Naive thymus-derived CD4-positive, alpha-beta T cell (primary cell): ENCODE measurements at regions not wholly inside any gene's neighbourhood (a gene's known extent, or its start where the extent isn't known, plus 50 kb on each side); places are given as distances from the start of the nearest gene placed in this dataset.
A peak's percentile ranks its signal among the peaks of the same experiment; 100 is the strongest.

Experiments used
- ATAC-seq: fragments of 150-1000 bp; cut with Tn5 transposase; 2 replicates; pipeline ENCODE4 v1.10.0; 2021; ENCODE audit warnings: mild to moderate bottlenecking, moderate library complexity
- CTCF ChIA-PET: fragments of 350-600 bp; sonication (Branson Sonifier 250); formaldehyde crosslinking; loops from one replicate; lab custom pipeline; 2021; ENCODE audit warnings: antibody characterized with exemption; lab: Charles Lee
- POLR2A ChIA-PET: fragments of 350-600 bp; sonication (Branson Sonifier 250); formaldehyde crosslinking; loops from one replicate; lab custom pipeline; 2021; ENCODE audit warnings: antibody characterized with exemption, inconsistent platforms; lab: Charles Lee
- DNase-seq, 9 donors: peaks; one replicate each; pipeline versions ENCODE4 v3.0.0 to v3.0.0-alpha.2; 2020 to 2022; ENCODE audit warnings: mixed read lengths in 1 of 9
- H3K27ac ChIP-seq: one replicate; pipeline ENCODE4 v1.7.0; 2013; ENCODE audit warnings: mild to moderate bottlenecking, low read depth, low read length, moderate library complexity
- H3K27me3 ChIP-seq, 2 donors: one replicate each; pipeline ENCODE4 v1.7.0; 2013; ENCODE audit warnings: low read length in 2 of 2, mild to moderate bottlenecking in 2 of 2, moderate library complexity in 2 of 2; ENCODE audit not compliant: control insufficient read depth in 2 of 2, insufficient read depth in 2 of 2
- H3K36me3 ChIP-seq, 3 experiments: 1 replicate in 2 of 3; 2 replicates in 1 of 3; pipeline ENCODE4 v1.7.0; 2013; ENCODE audit warnings: low read length in 3 of 3, mild to moderate bottlenecking in 3 of 3, moderate library complexity in 1 of 3; ENCODE audit not compliant: insufficient read depth in 3 of 3, control insufficient read depth in 2 of 3
- H3K4me1 ChIP-seq, 2 donors: one replicate each; pipeline ENCODE4 v1.7.0; 2013; ENCODE audit warnings: low read length in 2 of 2, mild to moderate bottlenecking in 2 of 2, moderate library complexity in 1 of 2; ENCODE audit not compliant: control insufficient read depth in 2 of 2, insufficient read depth in 2 of 2
- H3K4me3 ChIP-seq: 2 replicates; pipeline ENCODE4 v1.7.0; 2013; ENCODE audit warnings: mild to moderate bottlenecking, low read length
- H3K9me3 ChIP-seq, 3 experiments: 1 replicate in 2 of 3; 2 replicates in 1 of 3; pipeline ENCODE4 v1.7.0; 2013; ENCODE audit warnings: low read length in 3 of 3; ENCODE audit not compliant: control insufficient read depth in 2 of 3
- H3K27ac Mint-ChIP-seq, 9 donors: one replicate each; pipeline ENCODE4 v1.8.0; 2020 to 2022; ENCODE audit warnings: mixed read lengths in 9 of 9, mild to moderate bottlenecking in 8 of 9, moderate library complexity in 5 of 9, inconsistent platforms in 2 of 9
- H3K27me3 Mint-ChIP-seq, 5 donors: one replicate each; pipeline ENCODE4 v1.8.0; 2021 to 2022; ENCODE audit warnings: mixed read lengths in 5 of 5, mild to moderate bottlenecking in 1 of 5
- H3K36me3 Mint-ChIP-seq, 5 donors: one replicate each; pipeline ENCODE4 v1.8.0; 2020 to 2022; ENCODE audit warnings: mixed read lengths in 5 of 5, mild to moderate bottlenecking in 3 of 5, inconsistent platforms in 1 of 5
- H3K4me1 Mint-ChIP-seq, 7 donors: one replicate each; pipeline ENCODE4 v1.8.0; 2020 to 2022; ENCODE audit warnings: mixed read lengths in 7 of 7, mild to moderate bottlenecking in 3 of 7, inconsistent platforms in 1 of 7
- H3K4me3 Mint-ChIP-seq, 10 donors: one replicate each; pipeline ENCODE4 v1.8.0; 2020 to 2022; ENCODE audit warnings: mild to moderate bottlenecking in 10 of 10, mixed read lengths in 10 of 10, moderate library complexity in 6 of 10, inconsistent platforms in 2 of 10
- H3K9me3 Mint-ChIP-seq, 11 donors: one replicate each; pipeline ENCODE4 v1.8.0; 2020 to 2022; ENCODE audit warnings: mixed read lengths in 11 of 11, mild to moderate bottlenecking in 4 of 11, inconsistent platforms in 1 of 11, moderate library complexity in 1 of 11
- intact Hi-C, 2 donors: fragments of 100-400 bp; cut with micrococcal nuclease; formaldehyde crosslinking; loops; one replicate each; pipeline ENCODE4 v1.15.1; 2023

DNA sequence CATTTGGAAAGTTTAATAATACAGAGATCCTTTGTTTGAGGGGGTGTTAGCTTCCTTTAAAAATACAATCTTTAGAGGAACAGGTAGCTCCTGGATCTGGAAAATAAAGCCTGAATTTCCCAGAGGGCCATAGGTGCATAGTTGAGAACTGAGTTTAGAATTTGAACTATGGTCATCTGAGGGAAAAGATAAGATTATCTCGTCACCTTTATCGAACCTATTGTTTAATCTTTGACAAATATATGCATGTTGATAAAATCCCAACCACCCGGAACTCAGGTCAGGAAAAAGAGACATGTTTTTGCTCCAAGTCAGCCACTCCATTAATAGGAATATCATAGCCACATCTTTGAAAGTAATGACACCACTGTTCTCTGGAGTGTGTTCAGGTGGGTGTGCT is 91.7 kb upstream of the FAM169A start:
- intact Hi-C loops: no loop called here

DNA sequence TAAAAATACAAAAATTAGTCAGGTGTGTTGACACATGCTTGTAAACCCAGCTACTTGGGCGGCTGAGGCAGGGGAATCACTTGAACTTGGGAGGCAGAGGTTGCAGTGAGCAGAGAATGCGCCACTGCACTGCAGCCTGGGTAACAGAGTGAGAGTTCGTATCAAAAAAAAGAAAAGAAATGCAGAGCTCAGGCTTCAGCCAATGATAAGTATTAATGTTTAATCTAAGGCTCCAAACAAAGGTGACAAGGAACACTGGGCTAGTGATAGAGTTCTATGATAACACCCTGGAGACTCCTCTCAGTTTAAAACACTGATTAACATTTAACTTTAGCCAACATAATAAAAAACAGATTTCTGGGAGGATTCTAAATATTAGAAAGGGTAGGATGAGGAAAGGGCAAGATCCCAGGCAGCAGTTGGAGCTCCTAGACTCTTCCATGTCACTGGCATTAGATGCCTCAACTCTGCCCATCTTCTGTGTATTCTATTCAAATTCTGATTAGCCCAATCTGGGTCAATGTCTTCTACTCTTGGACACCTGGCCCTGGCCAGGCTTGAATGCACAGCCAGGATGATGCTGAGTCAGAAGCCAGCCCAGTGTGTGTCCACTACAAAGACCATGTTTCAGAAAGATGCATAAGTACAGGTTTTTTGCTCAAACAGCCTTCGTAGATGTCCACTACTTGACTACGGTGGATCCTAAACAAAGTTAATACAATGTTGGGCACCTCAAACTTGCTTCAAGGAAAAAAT is 91.0 kb upstream of the FAM169A start:
- Mint-ChIP-seq H3K9me3 (peaks cover 0 to 5% (median 0%) of the 10 kb centered on the region in 11 donors), H3K27me3 (peaks cover 0 to 9% (median 4%) of the 10 kb centered on the region in 5 donors), H3K4me1 (peaks cover 0 to 8% (median 0%) of the 10 kb centered on the region in 7 donors), H3K27ac (no peak overlapping the region), H3K4me3 (no peak overlapping the region), H3K36me3 (peaks cover 0 to 9% (median 3%) of the 10 kb centered on the region in 5 donors)
- ATAC-seq (no peak), DNase-seq (no peak)
- no peaks in the 10 kb centered on the region for H3K4me1 ChIP-seq
- CTCF ChIA-PET: interaction anchor here (0.5 to 1.0 kb wide), 3 partner anchors 11 to 651 kb away, joined by 3 to 5 read pairs (median 3); no protein-coding TSS in a partner anchor
- POLR2A ChIA-PET: interaction anchor here (1.3 kb wide), 1 partner anchor 17 kb away, joined by 4 read pairs; no protein-coding TSS in a partner anchor
- no peak overlapping the region for H3K4me3 ChIP-seq
- no peaks in the 10 kb centered on the region for H3K9me3 ChIP-seq
- intact Hi-C loops: no loop called here
- no peaks in the 10 kb centered on the region for H3K27me3 ChIP-seq
- H3K36me3 ChIP-seq: no peaks in the 10 kb centered on the region
- no peak overlapping the region for H3K27ac ChIP-seq

More for the DNA sequence above, 91.7 kb upstream of the FAM169A start:
- Mint-ChIP-seq H3K27ac (no peak overlapping the region), H3K4me1 (peaks cover 0 to 8% (median 0%) of the 10 kb centered on the region in 7 donors), H3K4me3 (no peak overlapping the region), H3K36me3 (peaks cover 0 to 9% (median 3%) of the 10 kb centered on the region in 5 donors), H3K9me3 (peaks cover 0 to 5% (median 0%) of the 10 kb centered on the region in 11 donors), H3K27me3 (peaks cover 0 to 10% (median 4%) of the 10 kb centered on the region in 5 donors)
- Histone ChIP-seq H3K4me3 (no peak overlapping the region), H3K27me3 (no peaks in the 10 kb centered on the region), H3K9me3 (no peaks in the 10 kb centered on the region), H3K4me1 (no peaks in the 10 kb centered on the region), H3K36me3 (no peaks in the 10 kb centered on the region), H3K27ac (no peak overlapping the region)
- ATAC-seq (no peak), DNase-seq (no peak)
- ChIA-PET CTCF (interaction anchor here (0.6 to 1.0 kb wide), 2 partner anchors 12 to 33 kb away, joined by 3 read pairs; no protein-coding TSS in a partner anchor), POLR2A (no interaction called here)

- no peaks in the 10 kb centered on the region for H3K36me3 ChIP-seq
- ChIA-PET CTCF (interaction anchor here (0.5 kb wide), 2 partner anchors 321 to 651 kb away, joined by 3 to 5 read pairs; no protein-coding TSS in a partner anchor), POLR2A (interaction anchor here (1.3 kb wide), 1 partner anchor 18 kb away, joined by 4 read pairs; no protein-coding TSS in a partner anchor)
- H3K9me3 ChIP-seq: no peaks in the 10 kb centered on the region
- Mint-ChIP-seq H3K4me3 (no peak overlapping the region), H3K4me1 (peaks cover 0 to 8% (median 0%) of the 10 kb centered on the region in 7 donors), H3K36me3 (peaks cover 0 to 9% (median 3%) of the 10 kb centered on the region in 5 donors), H3K27ac (peak overlapping the region in 1 of 9 donors; percentile 21), H3K9me3 (peaks cover 0 to 5% (median 0%) of the 10 kb centered on the region in 11 donors), H3K27me3 (peaks cover 0 to 10% (median 0%) of the 10 kb centered on the region in 5 donors)
- DNase-seq (no peak), ATAC-seq (no peak)
- intact Hi-C loops: no loop called here
- no peak overlapping the region for H3K4me3 ChIP-seq
- H3K27ac ChIP-seq: no peak overlapping the region
- no peaks in the 10 kb centered on the region for H3K27me3 ChIP-seq
- no peaks in the 10 kb centered on the region for H3K4me1 ChIP-seq
These were observed 90.1 kb upstream of the FAM169A start for GRCh38 chr5:74956278-74956677.

DNA sequence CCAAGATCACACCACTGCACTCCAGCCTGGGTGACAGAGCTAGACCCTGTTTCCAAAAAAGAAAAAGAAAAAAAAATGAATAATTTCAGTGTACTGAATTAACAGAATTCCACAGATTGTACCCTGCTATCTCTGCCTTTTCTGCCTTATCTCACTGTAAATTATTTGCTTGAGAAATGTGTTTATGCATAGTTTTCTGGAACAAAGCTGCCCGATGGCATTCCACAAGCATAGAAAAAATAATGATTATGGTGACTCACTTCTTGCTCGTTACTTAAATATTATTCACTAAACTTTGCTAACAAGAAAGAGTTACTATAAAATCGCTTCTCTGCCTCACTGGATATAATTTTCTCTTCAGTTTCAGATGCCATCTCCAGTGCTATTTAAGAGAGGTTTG is 88.7 kb upstream of the FAM169A start:
- no peak overlapping the region for H3K4me3 ChIP-seq
- Mint-ChIP-seq H3K27ac (no peak overlapping the region), H3K27me3 (peaks cover 0 to 17% (median 0%) of the 10 kb centered on the region in 5 donors), H3K4me3 (no peak overlapping the region), H3K4me1 (peaks cover 0 to 8% (median 0%) of the 10 kb centered on the region in 7 donors), H3K36me3 (peaks cover 0 to 9% (median 3%) of the 10 kb centered on the region in 5 donors), H3K9me3 (peaks cover 0 to 5% (median 1%) of the 10 kb centered on the region in 11 donors)
- intact Hi-C loops: no loop called here
- no peaks in the 10 kb centered on the region for H3K27me3 ChIP-seq
- no peaks in the 10 kb centered on the region for H3K9me3 ChIP-seq
- ATAC-seq (no peak), DNase-seq (no peak)
- no peaks in the 10 kb centered on the region for H3K4me1 ChIP-seq
- ChIA-PET POLR2A (no interaction called here), CTCF (no interaction called here)
- H3K36me3 ChIP-seq: no peaks in the 10 kb centered on the region
- no peak overlapping the region for H3K27ac ChIP-seq

DNA sequence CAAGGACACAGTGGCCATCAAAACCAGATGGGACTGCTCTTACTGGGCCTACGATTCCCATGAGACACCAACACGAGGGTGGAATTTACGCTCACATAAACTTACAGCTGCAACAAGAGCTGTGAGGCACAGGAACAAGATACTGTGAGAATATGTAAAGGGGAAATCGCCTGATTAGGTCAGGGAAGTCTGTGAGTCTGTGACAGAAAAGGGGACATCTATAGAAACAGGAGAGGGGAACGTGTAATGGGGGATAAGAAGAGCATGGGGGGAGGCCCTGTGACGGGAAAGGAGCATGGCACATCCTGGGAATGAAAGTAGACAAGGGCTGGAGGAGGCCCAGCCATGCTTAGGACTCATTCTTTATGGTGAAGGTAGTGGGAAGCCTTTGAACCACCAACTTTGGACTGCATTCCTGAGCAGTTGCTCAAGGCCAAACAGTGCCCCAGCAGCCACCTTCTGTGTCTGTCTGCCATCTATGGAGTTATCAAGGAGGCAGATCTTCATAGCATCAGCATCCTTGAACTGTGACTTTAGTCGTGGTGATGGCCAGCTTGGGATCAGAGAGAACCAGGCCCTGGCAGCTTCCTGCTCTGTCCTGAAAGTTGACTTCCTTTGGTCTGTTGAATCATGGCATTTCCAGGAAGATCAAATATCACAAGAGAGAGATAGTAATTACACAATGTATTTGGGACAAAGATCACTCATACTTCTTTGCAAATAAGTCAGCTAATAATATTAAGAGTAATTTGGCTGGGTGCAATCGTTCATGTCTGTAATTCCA is 87.9 kb upstream of the FAM169A start:
- no peaks in the 10 kb centered on the region for H3K9me3 ChIP-seq
- DNase-seq: no peak
- ChIA-PET CTCF (no interaction called here), POLR2A (no interaction called here)
- intact Hi-C loops: no loop called here
- H3K27ac ChIP-seq: no peak overlapping the region
- no peaks in the 10 kb centered on the region for H3K4me1 ChIP-seq
- Mint-ChIP-seq H3K9me3 (peaks cover 0 to 5% (median 1%) of the 10 kb centered on the region in 11 donors), H3K4me3 (no peak overlapping the region), H3K4me1 (peaks cover 0 to 8% (median 0%) of the 10 kb centered on the region in 7 donors), H3K27ac (peak overlapping the region in 1 of 9 donors; percentile 13), H3K36me3 (peaks cover 0 to 9% (median 3%) of the 10 kb centered on the region in 5 donors), H3K27me3 (peaks cover 0 to 18% (median 0%) of the 10 kb centered on the region in 5 donors)
- H3K4me3 ChIP-seq: no peak overlapping the region
- H3K36me3 ChIP-seq: no peaks in the 10 kb centered on the region
- ATAC-seq: peak; percentile 57
- H3K27me3 ChIP-seq: no peaks in the 10 kb centered on the region

DNA sequence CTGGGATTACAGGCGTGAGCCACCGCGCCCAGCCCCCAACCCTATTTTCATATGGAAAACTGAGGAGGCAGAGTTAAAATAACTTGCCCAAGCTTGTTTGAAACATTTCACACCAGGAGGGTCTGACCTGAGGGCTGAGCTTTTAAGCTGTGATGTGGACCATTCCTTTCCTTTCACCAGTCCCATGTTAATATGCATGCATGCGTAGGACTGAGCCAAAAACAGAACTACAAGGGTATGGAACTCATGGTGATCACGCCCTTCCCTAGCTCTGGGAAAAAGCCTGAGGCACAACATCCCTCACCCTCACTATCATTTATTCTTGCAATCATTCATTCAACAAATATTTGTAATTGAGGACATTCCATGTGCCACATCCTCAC is 87.4 kb upstream of the FAM169A start:
- POLR2A ChIA-PET: no interaction called here
- H3K36me3 Mint-ChIP-seq: peaks cover 0 to 9% (median 3%) of the 10 kb centered on the region in 5 donors
- DNase-seq (no peak), ATAC-seq (no peak)
- H3K4me1 Mint-ChIP-seq: peaks cover 0 to 8% (median 0%) of the 10 kb centered on the region in 7 donors
- Histone ChIP-seq H3K4me3 (no peak overlapping the region), H3K27me3 (no peaks in the 10 kb centered on the region), H3K9me3 (no peaks in the 10 kb centered on the region), H3K4me1 (no peaks in the 10 kb centered on the region), H3K36me3 (no peaks in the 10 kb centered on the region), H3K27ac (no peak overlapping the region)
- H3K4me3 Mint-ChIP-seq: no peak overlapping the region
- CTCF ChIA-PET: interaction anchor here (1.5 kb wide), 1 partner anchor 18 kb away, joined by 4 read pairs; no protein-coding TSS in a partner anchor
- H3K27ac Mint-ChIP-seq: peak overlapping the region in 1 of 9 donors; percentile 13
- H3K27me3 Mint-ChIP-seq: peaks cover 0 to 18% (median 0%) of the 10 kb centered on the region in 5 donors
- H3K9me3 Mint-ChIP-seq: peaks cover 0 to 5% (median 1%) of the 10 kb centered on the region in 11 donors
- intact Hi-C loops: no loop called here
